ENCODE measurements at regions not wholly inside any gene's neighbourhood (a gene's known extent, or its start where the extent isn't known, plus 50 kb on each side); places are given as distances from the start of the nearest gene placed in this dataset.

DNA sequence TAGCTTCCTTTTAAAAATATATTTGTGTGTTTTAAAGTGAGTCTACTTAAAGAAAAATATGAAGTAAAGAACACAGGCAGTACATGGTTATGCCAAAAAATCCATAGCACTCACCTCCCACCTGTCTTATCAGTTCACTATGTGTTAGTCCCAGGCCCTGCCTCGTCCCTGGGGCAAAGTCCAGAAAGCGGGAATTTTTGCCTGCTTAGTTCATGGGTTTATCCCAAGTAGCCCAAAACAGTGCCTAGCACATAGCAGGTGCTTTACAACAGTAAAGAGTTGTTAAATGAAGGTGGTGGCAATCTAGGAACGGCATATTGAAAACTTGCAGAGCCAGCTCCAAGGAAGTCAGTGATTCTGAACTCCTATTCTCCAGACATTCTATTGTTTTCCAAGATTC lies 154.0 kb downstream of the MN1 start:
- TF ChIP-seq, protein P1, sequence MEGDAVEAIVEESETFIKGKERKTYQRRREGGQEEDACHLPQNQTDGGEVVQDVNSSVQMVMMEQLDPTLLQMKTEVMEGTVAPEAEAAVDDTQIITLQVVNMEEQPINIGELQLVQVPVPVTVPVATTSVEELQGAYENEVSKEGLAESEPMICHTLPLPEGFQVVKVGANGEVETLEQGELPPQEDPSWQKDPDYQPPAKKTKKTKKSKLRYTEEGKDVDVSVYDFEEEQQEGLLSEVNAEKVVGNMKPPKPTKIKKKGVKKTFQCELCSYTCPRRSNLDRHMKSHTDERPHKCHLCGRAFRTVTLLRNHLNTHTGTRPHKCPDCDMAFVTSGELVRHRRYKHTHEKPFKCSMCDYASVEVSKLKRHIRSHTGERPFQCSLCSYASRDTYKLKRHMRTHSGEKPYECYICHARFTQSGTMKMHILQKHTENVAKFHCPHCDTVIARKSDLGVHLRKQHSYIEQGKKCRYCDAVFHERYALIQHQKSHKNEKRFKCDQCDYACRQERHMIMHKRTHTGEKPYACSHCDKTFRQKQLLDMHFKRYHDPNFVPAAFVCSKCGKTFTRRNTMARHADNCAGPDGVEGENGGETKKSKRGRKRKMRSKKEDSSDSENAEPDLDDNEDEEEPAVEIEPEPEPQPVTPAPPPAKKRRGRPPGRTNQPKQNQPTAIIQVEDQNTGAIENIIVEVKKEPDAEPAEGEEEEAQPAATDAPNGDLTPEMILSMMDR (IDR thresholded peaks at IDR 0.05) = no peak
- TF ChIP-seq POLR2AphosphoS5 (IDR thresholded peaks at IDR 0.05; ENCODE audit: insufficient read depth in 1 of 2, low read depth in 1 of 2) (no peak), POLR2A (IDR thresholded peaks at IDR 0.05) (no peak)

Data from vagina (tissue), 2 donors.